WERI-Rb-1 (cell line): ENCODE measurements at regions not wholly inside any gene's neighbourhood (a gene's known extent, or its start where the extent isn't known, plus 50 kb on each side); places are given as distances from the start of the nearest gene placed in this dataset.

Source experiments
- DNase-seq: peaks from one replicate; pipeline ENCODE4 v3.0.0-alpha.2; 2020
- H3K27ac ChIP-seq: fragments of 250-450 bp; sonication (Bioruptor Pico); 2 replicates; pipeline ENCODE4 v1.5.1; 2020; ENCODE audit warnings: mild to moderate bottlenecking, moderate library complexity
- H3K27me3 ChIP-seq: fragments of 250-450 bp; sonication (Bioruptor Pico); 2 replicates; pipeline ENCODE4 v1.5.1; 2021; ENCODE audit warnings: mild to moderate bottlenecking, low read depth, moderate library complexity; ENCODE audit not compliant: insufficient read depth, severe bottlenecking
- H3K36me3 ChIP-seq: fragments of 250-450 bp; sonication (Bioruptor Pico); 2 replicates; pipeline ENCODE4 v1.5.1; 2020; ENCODE audit warnings: mild to moderate bottlenecking, moderate library complexity
- H3K4me3 ChIP-seq: 2 replicates; pipeline ENCODE4 v1.5.1; 2011; ENCODE audit warnings: low read depth, mild to moderate bottlenecking, control low read depth, low read length
- H3K9me3 ChIP-seq: fragments of 250-450 bp; sonication (Bioruptor Pico); 2 replicates; pipeline ENCODE4 v1.5.1; 2021; ENCODE audit warnings: mild to moderate bottlenecking, moderate library complexity; ENCODE audit not compliant: severe bottlenecking
- CTCF ChIP-seq: IDR thresholded peaks from 2 replicates; pipeline ENCODE4 v1.5.1; 2011; ENCODE audit warnings: low read depth, mild to moderate bottlenecking, control low read depth, inconsistent platforms, low read length

GRCh38 chr11:81744336-81745116, 989.1 kb downstream of the FAM181B start:
- no peaks in the 10 kb centered on the region for H3K9me3 ChIP-seq
- DNase-seq = no peak
- H3K27me3 ChIP-seq = no peaks in the 10 kb centered on the region
- no peak overlapping the region for H3K4me3 ChIP-seq
- no peaks in the 10 kb centered on the region for H3K36me3 ChIP-seq
- H3K27ac ChIP-seq = no peak overlapping the region
- TF ChIP-seq CTCF = no peak

- no peaks in the 10 kb centered on the region for H3K36me3 ChIP-seq
- H3K9me3 ChIP-seq = peaks cover 2% of the 10 kb centered on the region
- no peak overlapping the region for H3K4me3 ChIP-seq
- H3K27me3 ChIP-seq = no peaks in the 10 kb centered on the region
- no peak for TF ChIP-seq CTCF
- H3K27ac ChIP-seq = no peak overlapping the region
- no peak for DNase-seq
These were observed 1008.0 kb downstream of the FAM181B start for GRCh38 chr11:81725701-81726100.

DNA sequence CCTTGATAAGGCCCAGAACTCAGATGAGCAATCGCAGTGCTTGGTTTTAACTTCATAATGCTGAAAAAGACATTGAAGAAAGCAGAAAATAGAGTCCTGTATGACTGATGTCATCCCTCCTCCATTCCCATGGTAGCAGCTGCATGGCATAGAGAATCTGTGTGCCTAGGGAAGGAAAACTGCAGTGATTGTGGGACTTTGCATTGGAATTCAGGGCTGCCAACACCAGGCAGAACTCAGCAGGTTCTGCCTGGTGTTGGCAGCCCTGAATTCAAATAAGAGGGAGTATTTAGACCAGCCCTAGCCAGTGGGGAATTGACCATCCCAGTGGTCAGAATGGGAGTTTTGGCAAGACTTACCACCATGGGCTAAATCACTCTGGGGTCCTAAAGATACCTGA, 1016.0 kb downstream of the FAM181B start:
- TF ChIP-seq CTCF = no peak
- Histone ChIP-seq H3K9me3 (no peaks in the 10 kb centered on the region), H3K27ac (no peak overlapping the region), H3K4me3 (no peak overlapping the region), H3K27me3 (no peaks in the 10 kb centered on the region), H3K36me3 (no peaks in the 10 kb centered on the region)
- no peak for DNase-seq

GRCh38 chr11:81707881-81708280, 1025.8 kb downstream of the FAM181B start:
- no peak overlapping the region for H3K27ac ChIP-seq
- H3K9me3 ChIP-seq = no peaks in the 10 kb centered on the region
- peak; percentile 77 for TF ChIP-seq CTCF
- DNase-seq = no peak
- no peaks in the 10 kb centered on the region for H3K27me3 ChIP-seq
- H3K36me3 ChIP-seq = no peaks in the 10 kb centered on the region
- H3K4me3 ChIP-seq = no peak overlapping the region

DNA sequence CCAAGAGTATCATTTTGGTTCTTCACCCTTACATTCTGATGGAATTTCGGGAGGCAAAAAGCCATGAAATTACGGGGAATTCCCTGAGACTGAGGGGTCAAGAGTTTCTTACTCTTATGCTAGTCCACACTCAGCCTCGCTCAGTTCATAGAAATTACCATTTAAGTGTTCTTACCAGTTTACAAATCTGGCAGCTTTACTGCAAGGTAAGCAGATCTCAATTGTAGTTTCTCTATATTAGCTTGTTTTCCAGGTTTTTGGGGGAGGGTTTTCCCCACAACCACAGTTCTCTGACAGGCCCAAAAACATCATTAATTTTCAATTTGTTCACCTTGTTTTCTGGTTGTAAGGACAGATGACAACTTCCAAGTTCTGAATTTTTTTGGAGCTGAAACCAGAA, 1028.4 kb downstream of the FAM181B start:
- Histone ChIP-seq H3K36me3 (no peaks in the 10 kb centered on the region), H3K27ac (no peak overlapping the region), H3K9me3 (no peaks in the 10 kb centered on the region), H3K4me3 (no peak overlapping the region), H3K27me3 (no peaks in the 10 kb centered on the region)
- no peak for TF ChIP-seq CTCF
- no peak for DNase-seq

- TF ChIP-seq CTCF = no peak
- H3K27ac ChIP-seq = no peak overlapping the region
- no peaks in the 10 kb centered on the region for H3K27me3 ChIP-seq
- peaks cover 4% of the 10 kb centered on the region for H3K9me3 ChIP-seq
- DNase-seq = no peak
- H3K4me3 ChIP-seq = no peak overlapping the region
- H3K36me3 ChIP-seq = no peaks in the 10 kb centered on the region
These were observed 1033.6 kb downstream of the FAM181B start for GRCh38 chr11:81700076-81700475.
